Liver (tissue), 8 donors: ENCODE measurements at regions not wholly inside any gene's neighbourhood (a gene's known extent, or its start where the extent isn't known, plus 50 kb on each side); places are given as distances from the start of the nearest gene placed in this dataset.
A peak's percentile ranks its signal among the peaks of the same experiment; 100 is the strongest.
"Not testable (repeated sequence)": the region's sequence is repeated elsewhere in the genome, so short reads cannot be mapped to it uniquely, and the experiment has no call there.

Source experiments
- DNase-seq: peaks from one replicate; pipeline ENCODE4 v3.0.0-alpha.2; 2017; ENCODE audit warnings: low spot score
- H3K27ac ChIP-seq, 2 donors: one replicate each; pipeline ENCODE4 v1.7.0; 2013; ENCODE audit warnings: inconsistent platforms in 2 of 2, low read length in 2 of 2, control low read depth in 1 of 2, low read depth in 1 of 2, mild to moderate bottlenecking in 1 of 2
- H3K27me3 ChIP-seq, 4 donors: one replicate each; pipeline versions ENCODE4 v1.6.1 to v1.7.0; 2013; ENCODE audit warnings: low read length in 3 of 4, inconsistent platforms in 1 of 4, mild to moderate bottlenecking in 1 of 4, moderate library complexity in 1 of 4; ENCODE audit not compliant: control insufficient read depth in 4 of 4, insufficient read depth in 4 of 4
- H3K36me3 ChIP-seq, 4 donors: one replicate each; pipeline versions ENCODE4 v1.6.1 to v1.7.0; 2013; ENCODE audit warnings: low read length in 3 of 4, mild to moderate bottlenecking in 3 of 4, low read depth in 1 of 4, moderate library complexity in 1 of 4; ENCODE audit not compliant: control insufficient read depth in 4 of 4, insufficient read depth in 3 of 4
- H3K4me1 ChIP-seq, 4 donors: one replicate each; pipeline versions ENCODE4 v1.6.1 to v1.7.0; 2013; ENCODE audit warnings: low read length in 3 of 4, mild to moderate bottlenecking in 3 of 4, moderate library complexity in 1 of 4; ENCODE audit not compliant: control insufficient read depth in 4 of 4, insufficient read depth in 4 of 4
- H3K4me3 ChIP-seq, 3 donors: one replicate each; pipeline versions ENCODE4 v1.6.1 to v1.7.0; 2013; ENCODE audit warnings: low read length in 3 of 3, control low read depth in 1 of 3, low read depth in 1 of 3, mild to moderate bottlenecking in 1 of 3
- H3K9ac ChIP-seq, 2 donors: one replicate each; pipeline ENCODE4 v1.7.0; 2013; ENCODE audit warnings: low read length in 2 of 2, mild to moderate bottlenecking in 2 of 2, moderate library complexity in 2 of 2, control low read depth in 1 of 2, low read depth in 1 of 2
- H3K9me3 ChIP-seq, 4 donors: one replicate each; pipeline versions ENCODE4 v1.6.1 to v1.7.0; 2013; ENCODE audit warnings: low read length in 3 of 4; ENCODE audit not compliant: control insufficient read depth in 4 of 4
- ATF3 ChIP-seq: IDR thresholded peaks from 2 replicates; pipeline ENCODE4 v1.6.1; 2016; ENCODE audit warnings: antibody characterized with exemption
- CTCF ChIP-seq: fragments of 150-350 bp; IDR thresholded peaks from 2 replicates; pipeline ENCODE4 v1.5.1; 2017; ENCODE audit warnings: improper control_type of control experiment, low read depth, low read length; ENCODE audit not compliant: missing input control
- EGR1 ChIP-seq, 2 donors: IDR thresholded peaks; 2 replicates each; pipeline ENCODE4 v1.6.1; 2016 to 2018; ENCODE audit warnings: antibody characterized with exemption in 2 of 2, low read depth in 2 of 2
- FOXA1 ChIP-seq: IDR thresholded peaks from 2 replicates; pipeline ENCODE4 v1.6.1; 2016; ENCODE audit warnings: antibody characterized with exemption
- FOXA2 ChIP-seq: IDR thresholded peaks from 2 replicates; pipeline ENCODE4 v1.6.1; 2016; ENCODE audit warnings: antibody characterized with exemption
- GABPA ChIP-seq, 2 donors: IDR thresholded peaks in 1 of 2; conservative IDR thresholded peaks in 1 of 2; 2 replicates each; pipeline ENCODE4 v1.6.1; 2016; ENCODE audit warnings: antibody characterized with exemption in 2 of 2, mild to moderate bottlenecking in 1 of 2, moderate library complexity in 1 of 2
- HNF4A ChIP-seq, 2 donors: conservative IDR thresholded peaks; 2 replicates each; pipeline ENCODE4 v1.6.1; 2016; ENCODE audit warnings: antibody characterized with exemption in 2 of 2, mild to moderate bottlenecking in 2 of 2
- HNF4G ChIP-seq: IDR thresholded peaks from 2 replicates; pipeline ENCODE4 v1.6.1; 2016; ENCODE audit warnings: antibody characterized with exemption
- JUND ChIP-seq, 2 donors: IDR thresholded peaks; 2 replicates each; pipeline ENCODE4 v1.6.1; 2016; ENCODE audit warnings: antibody characterized with exemption in 2 of 2
- RAD21 ChIP-seq, 2 donors: IDR thresholded peaks; 2 replicates each; pipeline ENCODE4 v1.6.1; 2016; ENCODE audit warnings: antibody characterized with exemption in 2 of 2, mild to moderate bottlenecking in 2 of 2
- RXRA ChIP-seq, 2 donors: IDR thresholded peaks; 2 replicates each; pipeline ENCODE4 v1.6.1; 2017 to 2018; ENCODE audit warnings: antibody characterized with exemption in 2 of 2, mild to moderate bottlenecking in 1 of 2
- SP1 ChIP-seq: IDR thresholded peaks from 2 replicates; pipeline ENCODE4 v1.6.1; 2018; ENCODE audit warnings: antibody characterized with exemption, mild to moderate bottlenecking
- TAF1 ChIP-seq: conservative IDR thresholded peaks from 2 replicates; pipeline ENCODE4 v1.6.1; 2016; ENCODE audit warnings: antibody characterized with exemption, mild to moderate bottlenecking
- YY1 ChIP-seq: IDR thresholded peaks from 2 replicates; pipeline ENCODE4 v1.6.1; 2016; ENCODE audit warnings: antibody characterized with exemption, mild to moderate bottlenecking
- WGBS: extraction: QIAGEN DNeasy Blood & Tissue Kit; methylation state at CpG from one replicate; pipeline ENCODE4 v1.1.7; 2013; 5-methylcytosine and 5-hydroxymethylcytosine counted together
- TF ChIP-seq, protein P1 (sequence below): IDR thresholded peaks from 2 replicates; pipeline ENCODE4 v1.6.1; 2016; ENCODE audit warnings: antibody characterized with exemption
- TF ChIP-seq, protein P2 (sequence below): IDR thresholded peaks from 2 replicates; pipeline ENCODE4 v1.6.1; 2016; ENCODE audit warnings: antibody characterized with exemption, mild to moderate bottlenecking
- donor health status: healthy.
- donor health status: healthy.
- donor health status: healthy.
- donor health status: healthy.
- donor health status: healthy.

DNA sequence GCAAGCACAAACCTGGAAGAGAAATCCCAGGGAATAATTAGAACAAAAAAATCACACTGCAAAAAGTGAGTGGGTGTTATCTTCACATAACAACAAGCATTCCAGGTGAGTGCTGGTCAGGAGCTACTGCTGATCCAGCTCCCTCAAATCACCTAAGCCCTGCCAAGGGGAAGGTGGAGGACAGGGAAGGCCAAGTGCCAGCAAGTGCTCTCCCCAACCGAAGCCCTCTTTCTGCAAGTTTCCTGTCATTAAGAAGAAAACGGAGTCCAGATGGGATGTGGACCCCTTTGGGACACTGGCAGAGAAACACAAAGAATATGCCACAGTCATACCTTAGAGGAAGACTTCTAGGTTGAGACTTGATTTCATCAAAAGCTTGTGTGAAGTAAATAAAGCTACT, 933.0 kb upstream of the ZNF722 start:
- Histone ChIP-seq H3K4me3 (no peak overlapping the region), H3K4me1 (no peaks in the 10 kb centered on the region), H3K27me3 (no peaks in the 10 kb centered on the region), H3K36me3 (no peaks in the 10 kb centered on the region), H3K9ac (no peak overlapping the region), H3K9me3 (peaks cover 0 to 8% (median 3%) of the 10 kb centered on the region in 4 donors), H3K27ac (no peak overlapping the region)
- no peak for DNase-seq
- 46% methylated on average over 2 of the region's 2 CpGs for WGBS
- TF ChIP-seq GABPA (IDR thresholded peaks at IDR 0.05 in 1 of 2, conservative IDR thresholded peaks at IDR 0.05 in 1 of 2): no peak
- no peak for TF ChIP-seq FOXA1
- no peak for TF ChIP-seq FOXA2
- no peak for TF ChIP-seq RXRA (IDR thresholded peaks at IDR 0.05)
- no peak for TF ChIP-seq RAD21 (IDR thresholded peaks at IDR 0.05)
- TF ChIP-seq CTCF: no peak
- no peak for TF ChIP-seq HNF4A (conservative IDR thresholded peaks at IDR 0.05)
- no peak for TF ChIP-seq EGR1 (IDR thresholded peaks at IDR 0.05; ENCODE audit: low read depth in 2 of 2)
- TF ChIP-seq ATF3: no peak
- TF ChIP-seq, protein P1, sequence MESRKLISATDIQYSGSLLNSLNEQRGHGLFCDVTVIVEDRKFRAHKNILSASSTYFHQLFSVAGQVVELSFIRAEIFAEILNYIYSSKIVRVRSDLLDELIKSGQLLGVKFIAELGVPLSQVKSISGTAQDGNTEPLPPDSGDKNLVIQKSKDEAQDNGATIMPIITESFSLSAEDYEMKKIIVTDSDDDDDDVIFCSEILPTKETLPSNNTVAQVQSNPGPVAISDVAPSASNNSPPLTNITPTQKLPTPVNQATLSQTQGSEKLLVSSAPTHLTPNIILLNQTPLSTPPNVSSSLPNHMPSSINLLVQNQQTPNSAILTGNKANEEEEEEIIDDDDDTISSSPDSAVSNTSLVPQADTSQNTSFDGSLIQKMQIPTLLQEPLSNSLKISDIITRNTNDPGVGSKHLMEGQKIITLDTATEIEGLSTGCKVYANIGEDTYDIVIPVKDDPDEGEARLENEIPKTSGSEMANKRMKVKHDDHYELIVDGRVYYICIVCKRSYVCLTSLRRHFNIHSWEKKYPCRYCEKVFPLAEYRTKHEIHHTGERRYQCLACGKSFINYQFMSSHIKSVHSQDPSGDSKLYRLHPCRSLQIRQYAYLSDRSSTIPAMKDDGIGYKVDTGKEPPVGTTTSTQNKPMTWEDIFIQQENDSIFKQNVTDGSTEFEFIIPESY: no peak
- TF ChIP-seq HNF4G: no peak
- no peak for TF ChIP-seq JUND (IDR thresholded peaks at IDR 0.05)

DNA sequence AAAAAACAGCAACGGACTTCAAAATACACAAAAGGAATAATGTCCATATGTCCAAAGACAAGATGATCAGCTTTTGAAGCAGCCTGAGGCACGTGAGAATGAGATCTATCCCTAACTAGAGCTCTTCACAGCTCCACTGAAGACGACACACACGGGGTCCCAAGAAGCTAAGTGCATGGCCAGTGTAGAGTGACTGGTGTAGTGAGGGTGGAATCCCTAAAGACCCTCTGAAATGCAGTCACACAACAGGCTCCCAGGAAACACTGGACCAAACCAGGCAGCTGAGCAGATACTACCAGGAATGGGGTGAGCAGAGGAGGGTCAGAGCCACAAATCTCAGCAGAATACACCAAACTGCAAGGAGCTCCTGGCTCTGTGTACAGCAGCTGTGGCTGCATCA, 932.4 kb upstream of the ZNF722 start:
- H3K36me3 ChIP-seq, DNase-seq, H3K4me1 ChIP-seq, H3K9me3 ChIP-seq, H3K27ac ChIP-seq, H3K4me3 ChIP-seq, H3K9ac ChIP-seq, H3K27me3 ChIP-seq: not testable (repeated sequence)
- WGBS: 42% methylated on average over 4 of the region's 4 CpGs

DNA sequence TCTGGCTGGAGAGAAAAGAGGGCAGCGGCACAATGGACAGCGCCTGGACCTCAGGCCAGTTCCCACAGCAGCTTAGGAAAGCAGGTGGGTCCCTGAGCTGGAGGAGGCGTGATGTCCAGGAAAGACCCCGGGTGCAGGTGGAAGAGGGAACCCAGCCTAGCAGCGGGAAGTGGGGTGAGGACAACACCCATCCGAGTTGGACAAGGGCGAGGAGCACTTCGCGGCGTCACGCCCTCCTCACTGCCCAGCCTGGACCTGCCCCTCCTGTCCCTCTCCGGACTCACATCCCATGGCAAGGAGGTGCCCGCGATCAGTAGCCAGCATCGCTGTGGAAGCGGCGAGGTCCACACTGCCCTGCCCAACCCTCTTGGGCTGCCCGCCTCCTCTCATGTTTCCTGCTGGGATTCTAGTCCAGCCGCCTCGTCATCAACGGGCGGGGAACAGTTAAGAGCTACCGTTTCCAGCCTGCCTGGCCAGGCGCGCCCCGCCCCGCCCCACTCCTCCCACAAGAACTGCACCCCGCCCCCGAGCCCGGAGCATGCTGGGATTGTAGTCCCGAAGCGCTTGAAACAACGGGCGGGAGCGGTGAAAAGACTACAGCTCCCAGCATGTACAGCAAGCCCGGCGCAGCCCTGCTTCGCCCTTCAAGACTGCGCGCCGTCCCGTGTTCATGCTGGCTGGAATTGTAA, 930.6 kb upstream of the ZNF722 start:
- H3K9ac ChIP-seq: no peak overlapping the region
- 23% methylated on average over 42 of the region's 42 CpGs for WGBS
- H3K4me1 ChIP-seq: no peaks in the 10 kb centered on the region
- peak overlapping the region in 1 of 3 donors; percentile 25 for H3K4me3 ChIP-seq
- H3K36me3 ChIP-seq: no peaks in the 10 kb centered on the region
- no peak overlapping the region for H3K27ac ChIP-seq
- no peaks in the 10 kb centered on the region for H3K27me3 ChIP-seq
- DNase-seq: no peak
- peaks cover 3 to 8% (median 4%) of the 10 kb centered on the region in 4 donors for H3K9me3 ChIP-seq
- TF ChIP-seq RAD21 (IDR thresholded peaks at IDR 0.05) (no peak), FOXA1 (no peak), CTCF (no peak), SP1 (no peak), RXRA (IDR thresholded peaks at IDR 0.05) (no peak), ATF3 (no peak), GABPA (IDR thresholded peaks at IDR 0.05 in 1 of 2, conservative IDR thresholded peaks at IDR 0.05 in 1 of 2) (no peak), HNF4A (conservative IDR thresholded peaks at IDR 0.05) (no peak), YY1 (no peak), TAF1 (no peak), FOXA2 (no peak), JUND (IDR thresholded peaks at IDR 0.05) (no peak)
- TF ChIP-seq, protein P2, sequence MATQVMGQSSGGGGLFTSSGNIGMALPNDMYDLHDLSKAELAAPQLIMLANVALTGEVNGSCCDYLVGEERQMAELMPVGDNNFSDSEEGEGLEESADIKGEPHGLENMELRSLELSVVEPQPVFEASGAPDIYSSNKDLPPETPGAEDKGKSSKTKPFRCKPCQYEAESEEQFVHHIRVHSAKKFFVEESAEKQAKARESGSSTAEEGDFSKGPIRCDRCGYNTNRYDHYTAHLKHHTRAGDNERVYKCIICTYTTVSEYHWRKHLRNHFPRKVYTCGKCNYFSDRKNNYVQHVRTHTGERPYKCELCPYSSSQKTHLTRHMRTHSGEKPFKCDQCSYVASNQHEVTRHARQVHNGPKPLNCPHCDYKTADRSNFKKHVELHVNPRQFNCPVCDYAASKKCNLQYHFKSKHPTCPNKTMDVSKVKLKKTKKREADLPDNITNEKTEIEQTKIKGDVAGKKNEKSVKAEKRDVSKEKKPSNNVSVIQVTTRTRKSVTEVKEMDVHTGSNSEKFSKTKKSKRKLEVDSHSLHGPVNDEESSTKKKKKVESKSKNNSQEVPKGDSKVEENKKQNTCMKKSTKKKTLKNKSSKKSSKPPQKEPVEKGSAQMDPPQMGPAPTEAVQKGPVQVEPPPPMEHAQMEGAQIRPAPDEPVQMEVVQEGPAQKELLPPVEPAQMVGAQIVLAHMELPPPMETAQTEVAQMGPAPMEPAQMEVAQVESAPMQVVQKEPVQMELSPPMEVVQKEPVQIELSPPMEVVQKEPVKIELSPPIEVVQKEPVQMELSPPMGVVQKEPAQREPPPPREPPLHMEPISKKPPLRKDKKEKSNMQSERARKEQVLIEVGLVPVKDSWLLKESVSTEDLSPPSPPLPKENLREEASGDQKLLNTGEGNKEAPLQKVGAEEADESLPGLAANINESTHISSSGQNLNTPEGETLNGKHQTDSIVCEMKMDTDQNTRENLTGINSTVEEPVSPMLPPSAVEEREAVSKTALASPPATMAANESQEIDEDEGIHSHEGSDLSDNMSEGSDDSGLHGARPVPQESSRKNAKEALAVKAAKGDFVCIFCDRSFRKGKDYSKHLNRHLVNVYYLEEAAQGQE: no peak
